ENCODE measurements at regions not wholly inside any gene's neighbourhood (a gene's known extent, or its start where the extent isn't known, plus 50 kb on each side); places are given as distances from the start of the nearest gene placed in this dataset.
"Not testable (repeated sequence)": the region's sequence is repeated elsewhere in the genome, so short reads cannot be mapped to it uniquely, and the experiment has no call there.

- DNase-seq, result peak; percentile 45 to 48
Observed at GRCh38 chr21:33993286-33994231, 78.0 kb upstream of the ATP5PO start.

- DNase-seq, result not testable (repeated sequence)
Observed at GRCh38 chr21:33992412-33992811, 76.8 kb upstream of the ATP5PO start.

- no peak for DNase-seq
Observed at GRCh38 chr21:33991133-33991532, 75.5 kb upstream of the ATP5PO start.

- DNase-seq, result no peak
Observed at GRCh38 chr21:33989440-33989839, 73.8 kb upstream of the ATP5PO start.

GRCh38 chr21:33988237-33989017 is 72.8 kb upstream of the ATP5PO start:
- DNase-seq, result no peak

- no peak for DNase-seq
Observed at GRCh38 chr21:33987461-33987860, 71.9 kb upstream of the ATP5PO start.

- DNase-seq, result no peak
Observed at GRCh38 chr21:33985117-33986050, 69.8 kb upstream of the ATP5PO start.

- no peak for DNase-seq
Observed at GRCh38 chr21:33984021-33984481, 68.4 kb upstream of the ATP5PO start.

GRCh38 chr21:33981391-33982101 is 65.9 kb upstream of the ATP5PO start:
- DNase-seq, result no peak

GRCh38 chr21:33980276-33980916 is 64.8 kb upstream of the ATP5PO start:
- DNase-seq, result peak; percentile 52 to 66

- no peak for DNase-seq
Observed at GRCh38 chr21:33978585-33978984, 63.0 kb upstream of the ATP5PO start.

GRCh38 chr21:33977721-33978369 is 62.2 kb upstream of the ATP5PO start:
- no peak for DNase-seq

GRCh38 chr21:33977017-33977720 is 61.6 kb upstream of the ATP5PO start:
- no peak for DNase-seq

- DNase-seq, result peak; percentile 86 to 95
Observed at GRCh38 chr21:33976082-33977016, 60.7 kb upstream of the ATP5PO start.

- DNase-seq, result peak; percentile 83 to 91
Observed at GRCh38 chr21:33975548-33976081, 60.0 kb upstream of the ATP5PO start.

- no peak for DNase-seq
Observed at GRCh38 chr21:33974513-33975468, 59.2 kb upstream of the ATP5PO start.

GRCh38 chr21:33973268-33973667 is 57.7 kb upstream of the ATP5PO start:
- no peak for DNase-seq
